ENCODE measurements at regions not wholly inside any gene's neighbourhood (a gene's known extent, or its start where the extent isn't known, plus 50 kb on each side); places are given as distances from the start of the nearest gene placed in this dataset.

- no peak for TF ChIP-seq CTCF (IDR thresholded peaks at IDR 0.05)
- TF ChIP-seq POLR2A (IDR thresholded peaks at IDR 0.05): no peak
Measured at GRCh38 chr1:121443001-121443540, 258.3 kb downstream of the SRGAP2C start.

Measured in uterus (tissue), 2 donors.